ENCODE measurements at regions not wholly inside any gene's neighbourhood (a gene's known extent, or its start where the extent isn't known, plus 50 kb on each side); places are given as distances from the start of the nearest gene placed in this dataset.
A peak's percentile ranks its signal among the peaks of the same experiment; 100 is the strongest.

DNA sequence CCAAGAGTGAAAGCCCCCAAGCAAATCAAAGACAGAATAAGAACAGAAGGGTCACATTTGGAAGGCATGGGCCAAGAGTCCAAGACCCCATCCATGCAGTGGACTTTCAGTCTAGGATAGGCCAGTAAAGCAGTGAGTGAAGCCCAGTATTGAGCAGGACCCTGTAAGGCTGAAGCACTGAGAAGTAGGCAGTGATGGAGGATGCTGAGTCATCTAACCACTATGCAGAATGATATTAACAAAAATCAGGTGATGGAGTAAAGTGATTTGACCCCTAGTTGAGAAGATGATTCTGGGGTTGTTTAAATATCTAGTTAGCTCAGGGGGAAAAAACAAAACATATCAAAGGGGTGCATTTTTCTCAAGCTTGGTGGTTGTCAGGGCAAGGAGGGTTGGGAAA, 308.7 kb upstream of the PLXNA2 start:
- no peak for DNase-seq

DNA sequence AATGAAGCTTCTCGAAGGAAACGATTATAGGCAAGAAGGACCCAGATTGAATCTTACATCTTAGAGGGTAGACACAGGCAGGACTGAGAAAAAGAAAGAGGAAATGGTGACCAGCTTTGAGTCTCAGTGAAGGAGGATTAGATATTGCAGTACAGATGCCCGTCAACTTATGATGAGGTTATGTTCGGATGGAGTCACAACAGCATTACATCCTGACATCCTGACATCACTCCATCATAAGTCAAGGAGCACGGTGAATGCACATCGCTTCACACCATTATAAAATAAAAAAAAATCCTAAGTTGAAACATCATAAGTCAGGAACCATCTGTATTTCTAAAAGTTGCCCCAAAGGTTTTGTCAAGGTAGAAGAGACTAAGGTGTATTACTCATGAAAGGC, 312.3 kb upstream of the PLXNA2 start:
- no peak for DNase-seq

GRCh38 chr1:208557046-208557722, 313.0 kb upstream of the PLXNA2 start:
- peak; percentile 2 to 10 for DNase-seq

DNA sequence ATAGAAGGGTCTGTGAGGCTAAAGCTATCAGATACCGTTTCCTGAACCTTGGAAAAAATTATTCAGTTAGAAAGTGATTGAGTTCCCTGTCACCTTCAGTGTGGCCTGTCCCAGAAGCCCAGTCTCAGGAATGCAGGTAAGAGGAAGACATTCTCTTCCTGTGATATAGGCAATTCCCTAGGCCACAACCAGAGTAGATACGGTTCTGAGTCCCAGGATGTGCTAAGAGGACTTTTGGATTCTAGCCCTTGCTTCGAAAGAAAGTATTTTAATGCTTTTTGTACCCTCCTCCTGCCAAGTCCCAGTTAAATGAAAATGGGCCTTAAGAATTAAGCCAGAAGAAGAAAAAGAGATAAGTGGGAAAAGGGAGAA, 313.5 kb upstream of the PLXNA2 start:
- DNase-seq: no peak

DNA sequence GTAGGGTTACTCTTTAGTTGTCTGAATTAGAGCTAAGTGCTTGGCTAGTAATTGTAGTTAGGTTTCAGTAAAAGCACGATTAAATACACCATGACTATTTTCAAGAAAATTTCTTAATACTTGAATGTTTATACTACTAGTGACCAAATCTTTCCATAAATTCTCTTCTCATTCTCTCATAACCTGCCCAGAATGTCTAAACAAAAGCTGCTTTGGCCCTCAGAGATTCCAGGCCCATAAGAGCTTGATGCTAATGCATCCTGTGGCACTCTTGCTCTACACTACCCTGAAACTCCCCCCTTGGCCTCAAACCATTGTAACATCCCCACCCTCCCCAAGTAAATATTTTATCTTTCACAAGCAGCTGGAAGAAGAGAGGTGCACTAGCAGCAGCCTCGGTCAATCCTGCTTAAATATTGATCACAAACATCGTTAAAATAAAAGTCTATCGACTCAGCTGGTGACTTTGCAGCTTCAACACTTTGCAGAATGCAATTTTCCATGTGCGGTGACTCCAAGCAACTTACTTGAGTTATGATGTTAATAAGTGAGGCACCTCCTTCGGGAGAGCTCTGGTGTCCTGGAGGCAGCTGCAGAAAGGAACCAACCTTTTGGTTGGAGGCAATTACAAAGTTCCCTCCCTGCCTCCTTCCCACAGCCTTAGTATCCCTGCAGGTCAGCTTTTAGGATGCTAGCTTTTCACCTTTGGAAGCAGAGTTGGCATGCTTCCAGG, 315.6 kb upstream of the PLXNA2 start:
- DNase-seq: no peak

DNA sequence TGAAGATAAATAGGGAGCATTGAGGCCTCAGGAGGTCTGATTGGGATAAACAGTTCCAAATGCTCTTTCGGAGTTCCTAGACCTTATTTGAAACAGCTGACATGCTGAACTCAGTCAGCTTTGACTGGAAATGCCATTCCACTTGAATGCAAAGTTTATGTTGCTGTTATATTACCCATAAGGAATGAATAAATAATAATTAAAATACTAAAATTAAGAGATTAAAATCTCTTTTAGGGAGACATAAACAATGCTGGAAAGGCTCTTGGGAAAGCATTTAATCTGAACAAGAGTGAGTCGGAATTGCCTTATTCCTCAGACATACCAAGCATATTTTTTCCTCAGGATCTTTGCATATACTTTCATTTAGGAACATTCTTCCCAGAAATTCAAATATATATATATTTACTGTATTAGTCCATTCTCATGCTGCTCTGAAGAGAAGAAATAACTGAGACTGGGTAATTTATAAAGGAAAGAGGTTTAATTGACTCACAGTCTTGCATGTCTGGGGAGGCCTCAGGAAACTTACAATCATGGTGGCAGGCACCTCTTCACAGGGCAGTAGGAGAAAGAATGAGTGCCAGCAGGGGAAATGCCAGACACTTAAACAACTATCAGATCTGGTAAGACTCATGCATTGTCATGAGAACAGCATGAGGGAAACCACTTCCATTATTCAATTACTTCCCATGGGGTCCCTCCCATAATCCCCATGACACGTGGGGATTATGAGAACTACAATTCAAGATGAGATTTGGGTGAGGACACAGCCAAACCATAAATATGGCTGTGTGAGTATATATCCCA, 318.2 kb upstream of the PLXNA2 start:
- no peak for DNase-seq

DNA sequence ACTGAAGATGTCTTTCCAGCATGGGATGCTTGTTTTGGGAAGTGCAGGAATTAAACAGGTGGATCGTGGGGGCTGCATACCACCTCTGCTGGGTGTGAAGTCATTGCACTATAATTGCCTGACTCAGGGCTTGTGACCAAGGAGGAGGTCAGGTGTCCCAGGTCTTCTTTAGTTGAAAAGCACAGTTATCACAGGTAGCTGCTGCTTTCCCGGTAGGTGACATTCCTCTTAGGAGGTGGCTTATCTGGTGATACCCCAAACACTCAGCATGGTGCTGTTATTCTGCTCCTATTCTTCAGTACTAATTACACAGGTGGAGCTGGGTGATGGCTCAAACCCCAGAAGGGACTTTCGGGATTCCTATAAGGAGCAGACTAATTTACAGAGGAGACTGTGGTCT, 320.3 kb upstream of the PLXNA2 start:
- DNase-seq: no peak

- no peak for DNase-seq
Measured at GRCh38 chr1:208565756-208566440, 321.7 kb upstream of the PLXNA2 start.

- no peak for DNase-seq
Measured at GRCh38 chr1:208569181-208569580, 325.0 kb upstream of the PLXNA2 start.

- DNase-seq: no peak
Measured at GRCh38 chr1:208570362-208570761, 326.2 kb upstream of the PLXNA2 start.

DNA sequence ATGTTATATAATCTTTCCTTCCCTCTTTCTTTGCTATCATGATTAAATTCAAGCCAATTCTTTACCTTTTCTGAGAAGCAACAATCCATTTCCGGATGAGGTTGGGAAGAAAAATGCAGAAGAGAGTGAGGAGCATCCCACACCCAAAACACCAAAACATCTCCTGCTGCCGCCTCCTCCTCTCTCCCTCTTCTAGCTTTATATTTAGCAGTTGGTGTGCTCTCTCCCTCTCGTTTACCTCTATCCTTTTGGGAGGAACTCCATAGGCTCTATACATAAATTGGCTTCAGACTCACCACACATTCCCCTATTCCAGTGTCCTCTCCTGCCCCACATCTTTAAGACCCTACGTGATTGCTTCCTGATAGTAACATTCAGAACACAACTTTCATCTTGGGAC, 332.2 kb upstream of the PLXNA2 start:
- no peak for DNase-seq

- DNase-seq: no peak
Measured at GRCh38 chr1:208577381-208577905, 333.3 kb upstream of the PLXNA2 start.

- no peak for DNase-seq
Measured at GRCh38 chr1:208581209-208581608, 337.0 kb upstream of the PLXNA2 start.

- no peak for DNase-seq
Measured at GRCh38 chr1:208581667-208582066, 337.5 kb upstream of the PLXNA2 start.

DNA sequence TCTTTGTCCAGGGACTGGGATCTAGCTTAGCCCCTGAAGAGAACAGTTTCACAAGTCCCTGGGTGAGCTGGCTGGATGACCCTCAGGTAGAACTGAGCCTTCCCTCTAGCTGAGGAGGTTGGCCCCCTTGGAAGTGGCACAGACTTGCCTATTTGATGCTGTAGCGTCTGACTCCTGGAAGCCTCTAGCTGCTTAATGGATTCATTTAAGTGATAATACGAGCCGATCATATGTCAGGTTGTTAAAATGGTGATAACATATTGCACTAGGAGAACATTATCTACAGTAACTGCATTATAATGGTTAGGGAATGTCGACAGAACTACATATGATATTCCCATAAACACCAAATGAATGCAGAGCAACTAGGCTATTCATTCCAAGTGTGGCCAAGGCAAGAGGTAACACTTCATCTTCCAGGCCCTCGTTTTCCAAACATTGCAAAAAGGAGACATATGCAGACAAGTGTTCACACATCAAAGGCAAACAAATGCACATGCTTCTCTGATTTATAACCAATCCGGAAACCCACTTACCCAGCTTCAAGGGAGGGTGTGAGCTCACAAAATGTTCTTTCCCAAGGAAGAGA, 340.1 kb upstream of the PLXNA2 start:
- no peak for DNase-seq

DNA sequence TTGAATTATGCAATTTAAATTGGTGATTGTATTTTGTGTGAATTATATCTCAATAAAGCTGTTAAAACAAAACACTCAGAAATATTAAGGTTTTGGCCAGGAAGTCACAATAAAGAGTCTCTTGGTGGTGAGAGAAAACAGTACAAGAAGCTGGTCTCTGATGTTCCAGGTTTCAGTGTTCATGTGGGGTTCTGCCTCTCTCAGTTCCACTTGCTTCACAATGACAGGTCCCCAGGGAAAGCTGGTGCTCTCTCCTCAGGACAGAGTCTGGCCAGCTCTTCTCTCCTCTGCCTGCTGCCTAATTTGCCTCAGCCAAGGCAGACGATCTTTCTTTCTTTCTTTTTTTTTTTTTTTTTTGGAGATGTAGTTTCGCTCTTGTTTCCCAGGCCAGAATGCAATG, 342.9 kb upstream of the PLXNA2 start:
- no peak for DNase-seq

DNA sequence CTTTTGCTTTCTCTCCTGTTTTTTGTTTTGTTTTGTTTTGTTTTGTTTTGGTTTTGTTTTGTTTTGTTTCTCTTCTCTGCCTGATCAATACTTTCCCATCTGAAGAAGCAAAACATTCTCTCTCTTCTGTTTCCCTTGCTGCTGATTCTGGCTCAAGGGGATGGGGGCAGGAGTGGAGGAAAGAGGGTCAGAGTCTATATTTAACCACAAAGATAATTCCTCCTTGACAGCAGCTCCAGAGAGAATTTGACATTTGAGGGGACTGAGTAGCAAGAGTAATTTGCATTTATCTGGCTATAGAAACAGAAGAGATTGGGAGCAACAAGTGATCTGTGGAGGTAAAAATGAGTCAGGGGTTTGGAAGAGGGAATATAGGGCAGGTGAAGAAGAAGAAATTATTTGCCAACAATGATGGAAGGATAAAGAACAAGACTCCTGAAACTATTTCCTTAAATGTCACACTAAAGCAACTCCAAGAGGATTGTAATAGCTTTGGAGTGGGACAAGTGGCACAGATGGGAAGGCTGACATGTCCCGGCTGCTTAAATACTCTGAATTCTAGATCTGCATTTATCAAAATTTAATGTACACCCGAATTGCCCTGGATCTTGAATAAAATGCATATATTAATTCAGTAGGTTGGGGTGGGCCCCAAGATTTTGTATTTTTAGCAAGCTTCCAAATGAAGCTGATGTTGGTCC, 349.3 kb upstream of the PLXNA2 start:
- no peak for DNase-seq

- DNase-seq: no peak
Measured at GRCh38 chr1:208595236-208595635, 351.1 kb upstream of the PLXNA2 start.

GRCh38 chr1:208595745-208596144, 351.6 kb upstream of the PLXNA2 start:
- DNase-seq: no peak

DNA sequence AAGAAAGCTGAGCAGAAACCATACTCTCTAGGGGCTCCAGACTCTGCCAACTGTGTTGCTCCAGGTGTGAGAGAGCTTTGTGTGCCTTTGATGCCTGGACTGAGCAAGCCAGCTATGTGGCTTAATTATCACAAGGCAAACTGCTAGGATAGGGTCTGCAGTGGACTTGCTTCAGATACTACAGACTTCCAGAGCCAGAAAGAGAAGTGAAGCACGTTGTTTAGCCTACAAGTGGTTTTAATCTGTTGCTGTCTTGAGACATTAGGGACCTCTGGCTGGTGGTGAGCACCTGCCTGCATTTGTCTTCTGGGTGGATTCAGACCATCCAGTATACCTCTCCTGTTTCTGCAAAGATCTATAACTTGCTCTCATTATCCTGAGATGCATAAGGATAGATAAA, 353.4 kb upstream of the PLXNA2 start:
- DNase-seq: no peak

- DNase-seq: no peak
Measured at GRCh38 chr1:208598021-208598420, 353.8 kb upstream of the PLXNA2 start.

DNA sequence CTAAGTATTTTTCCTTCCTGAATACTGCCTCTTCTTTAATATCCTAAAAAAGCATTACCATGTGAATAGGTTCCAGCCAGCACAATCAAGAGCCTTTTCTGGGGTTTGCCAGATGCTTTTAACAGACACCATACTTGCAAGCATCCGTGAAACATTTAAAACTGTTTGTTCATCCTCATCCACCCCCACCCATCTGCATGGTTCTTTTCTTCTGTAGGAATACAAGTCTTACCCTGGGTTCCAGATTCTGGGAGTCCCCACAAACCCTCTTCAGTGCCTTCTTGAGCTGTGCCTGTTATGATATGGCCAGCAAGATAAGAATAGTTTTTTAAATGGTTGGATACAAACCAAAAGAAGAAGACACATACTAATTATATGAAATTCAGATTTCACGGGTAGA, 354.9 kb upstream of the PLXNA2 start:
- DNase-seq: no peak

All from NCI-H526 (cell line).